DOHH2 (cell line): ENCODE measurements at regions not wholly inside any gene's neighbourhood (a gene's known extent, or its start where the extent isn't known, plus 50 kb on each side); places are given as distances from the start of the nearest gene placed in this dataset.

Experiments used
- H3F3A ChIP-seq: fragments of 200-600 bp; sonication (generic), shearing (Covaris generic); 2 replicates; pipeline ENCODE4 v1.6.0; 2016; ENCODE audit warnings: antibody characterized with exemption, mild to moderate bottlenecking; ENCODE audit not compliant: control insufficient read depth, insufficient read depth
- H3K27ac ChIP-seq: fragments of 200-600 bp; sonication (generic); 2 replicates; pipeline ENCODE4 v1.5.1; 2014; ENCODE audit warnings: low read depth, mild to moderate bottlenecking, low read length, moderate library complexity
- H3K27me3 ChIP-seq: fragments of 200-600 bp; sonication (generic); 2 replicates; pipeline ENCODE4 v1.6.1; 2014; ENCODE audit warnings: mild to moderate bottlenecking, low read length, mixed read lengths; ENCODE audit not compliant: control insufficient read depth
- H3K36me3 ChIP-seq: fragments of 200-600 bp; sonication (generic); 2 replicates; pipeline ENCODE4 v1.6.1; 2014; ENCODE audit warnings: mild to moderate bottlenecking, low read length, moderate library complexity, mixed read lengths; ENCODE audit not compliant: control insufficient read depth
- H3K4me1 ChIP-seq: fragments of 200-600 bp; sonication (generic); 2 replicates; pipeline ENCODE4 v1.6.1; 2014; ENCODE audit warnings: mild to moderate bottlenecking, low read length, mixed read lengths; ENCODE audit not compliant: control insufficient read depth
- H3K4me2 ChIP-seq: fragments of 200-600 bp; sonication (generic); 2 replicates; pipeline ENCODE4 v1.6.0; 2014; ENCODE audit warnings: mild to moderate bottlenecking, low read length, moderate library complexity
- H3K4me3 ChIP-seq: fragments of 200-600 bp; sonication (generic); 2 replicates; pipeline ENCODE4 v1.5.1; 2014; ENCODE audit warnings: mild to moderate bottlenecking, low read length, mixed read lengths
- H3K79me2 ChIP-seq: fragments of 200-600 bp; sonication (generic); 2 replicates; pipeline ENCODE4 v1.6.1; 2014; ENCODE audit warnings: mild to moderate bottlenecking, low read length, mixed read lengths; ENCODE audit not compliant: control insufficient read depth
- H3K9me2 ChIP-seq: fragments of 200-600 bp; sonication (generic); replicated peaks from 2 replicates; pipeline ENCODE4 v1.6.1; 2014; ENCODE audit warnings: mild to moderate bottlenecking, low read length, mixed read lengths; ENCODE audit not compliant: control insufficient read depth
- H3K9me3 ChIP-seq: fragments of 200-600 bp; sonication (generic); 2 replicates; pipeline ENCODE4 v1.6.1; 2014; ENCODE audit warnings: antibody characterized with exemption, low read length, mixed read lengths; ENCODE audit not compliant: control insufficient read depth, insufficient read depth
- H4K20me1 ChIP-seq: fragments of 200-600 bp; sonication (generic); 2 replicates; pipeline ENCODE4 v1.6.0; 2014; ENCODE audit warnings: low read depth, mild to moderate bottlenecking, antibody characterized with exemption, low read length, moderate library complexity; ENCODE audit not compliant: control insufficient read depth, insufficient read depth
- EZH2phosphoT487 ChIP-seq: fragments of 200-600 bp; sonication (generic); IDR thresholded peaks from 2 replicates; pipeline ENCODE4 v1.6.1; 2017; ENCODE audit warnings: borderline replicate concordance, mild to moderate bottlenecking, antibody characterized with exemption, low read length, moderate library complexity, mixed read lengths
- TF ChIP-seq, protein P1 (sequence below): fragments of 200-600 bp; sonication (generic); IDR thresholded peaks from one replicate; pipeline ENCODE4 v1.5.1; 2014; ENCODE audit warnings: antibody characterized with exemption, mild to moderate bottlenecking, low read depth, low read length; ENCODE audit not compliant: poor library complexity, severe bottlenecking

DNA sequence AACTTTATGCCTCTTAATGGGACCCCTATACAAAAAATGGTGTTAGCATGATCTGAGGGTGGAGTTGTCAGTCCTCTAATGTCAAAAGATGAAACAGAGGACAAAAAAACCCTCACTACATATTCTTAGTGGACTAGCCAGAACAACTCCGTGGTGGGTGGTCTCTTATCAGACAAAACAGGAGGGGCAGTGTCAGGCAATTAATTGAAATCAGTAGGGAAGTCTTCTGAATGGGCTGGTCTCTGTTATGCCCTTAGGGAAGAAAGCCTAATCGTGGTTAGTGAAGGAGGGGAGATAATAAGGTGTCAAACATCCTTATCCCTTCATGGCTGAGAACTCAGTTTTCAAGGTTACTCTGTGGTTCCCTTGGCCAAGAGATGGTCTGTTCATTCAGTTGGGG, 909.4 kb downstream of the GRID1 start:
- Histone ChIP-seq H3K9me3 (no peaks in the 10 kb centered on the region), H3K79me2 (no peaks in the 10 kb centered on the region), H3K36me3 (no peaks in the 10 kb centered on the region), H3K27ac (no peak overlapping the region), H4K20me1 (no peaks in the 10 kb centered on the region), H3K9me2 (no peaks in the 10 kb centered on the region), H3K4me1 (no peaks in the 10 kb centered on the region), H3K4me2 (no peak overlapping the region), H3K27me3 (no peaks in the 10 kb centered on the region), H3K4me3 (no peak overlapping the region), H3F3A (no peaks in the 10 kb centered on the region)
- TF ChIP-seq, protein P1, sequence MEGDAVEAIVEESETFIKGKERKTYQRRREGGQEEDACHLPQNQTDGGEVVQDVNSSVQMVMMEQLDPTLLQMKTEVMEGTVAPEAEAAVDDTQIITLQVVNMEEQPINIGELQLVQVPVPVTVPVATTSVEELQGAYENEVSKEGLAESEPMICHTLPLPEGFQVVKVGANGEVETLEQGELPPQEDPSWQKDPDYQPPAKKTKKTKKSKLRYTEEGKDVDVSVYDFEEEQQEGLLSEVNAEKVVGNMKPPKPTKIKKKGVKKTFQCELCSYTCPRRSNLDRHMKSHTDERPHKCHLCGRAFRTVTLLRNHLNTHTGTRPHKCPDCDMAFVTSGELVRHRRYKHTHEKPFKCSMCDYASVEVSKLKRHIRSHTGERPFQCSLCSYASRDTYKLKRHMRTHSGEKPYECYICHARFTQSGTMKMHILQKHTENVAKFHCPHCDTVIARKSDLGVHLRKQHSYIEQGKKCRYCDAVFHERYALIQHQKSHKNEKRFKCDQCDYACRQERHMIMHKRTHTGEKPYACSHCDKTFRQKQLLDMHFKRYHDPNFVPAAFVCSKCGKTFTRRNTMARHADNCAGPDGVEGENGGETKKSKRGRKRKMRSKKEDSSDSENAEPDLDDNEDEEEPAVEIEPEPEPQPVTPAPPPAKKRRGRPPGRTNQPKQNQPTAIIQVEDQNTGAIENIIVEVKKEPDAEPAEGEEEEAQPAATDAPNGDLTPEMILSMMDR: no peak
- TF ChIP-seq EZH2phosphoT487: no peak

DNA sequence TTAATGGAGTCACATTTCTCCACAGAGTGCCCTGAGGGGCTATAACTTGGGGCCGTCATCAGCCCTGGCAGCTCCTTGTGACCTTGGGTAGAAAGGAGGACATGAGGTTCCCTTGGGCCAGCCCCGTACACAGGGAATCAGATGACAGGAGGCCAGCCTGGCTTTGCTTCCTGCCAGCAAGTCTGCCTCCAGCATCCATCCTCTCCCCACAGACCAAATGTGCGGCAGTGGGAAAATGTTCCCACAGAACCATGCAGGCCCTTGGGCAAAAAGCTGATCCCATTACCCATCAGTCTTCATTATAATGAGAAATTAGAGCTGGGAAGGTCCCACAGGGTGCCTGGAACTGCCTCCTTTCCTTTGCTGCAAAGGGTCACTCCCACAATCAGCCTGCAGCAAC, 908.3 kb downstream of the GRID1 start:
- H3K79me2 ChIP-seq: no peaks in the 10 kb centered on the region
- H4K20me1 ChIP-seq: no peaks in the 10 kb centered on the region
- H3K36me3 ChIP-seq: no peaks in the 10 kb centered on the region
- H3K27ac ChIP-seq: no peak overlapping the region
- no peak for TF ChIP-seq EZH2phosphoT487
- TF ChIP-seq, protein P1: no peak
- H3K4me2 ChIP-seq: no peak overlapping the region
- H3K9me3 ChIP-seq: no peaks in the 10 kb centered on the region
- H3F3A ChIP-seq: no peaks in the 10 kb centered on the region
- H3K4me1 ChIP-seq: no peaks in the 10 kb centered on the region
- no peak overlapping the region for H3K4me3 ChIP-seq
- no peaks in the 10 kb centered on the region for H3K27me3 ChIP-seq
- no peaks in the 10 kb centered on the region for H3K9me2 ChIP-seq

DNA sequence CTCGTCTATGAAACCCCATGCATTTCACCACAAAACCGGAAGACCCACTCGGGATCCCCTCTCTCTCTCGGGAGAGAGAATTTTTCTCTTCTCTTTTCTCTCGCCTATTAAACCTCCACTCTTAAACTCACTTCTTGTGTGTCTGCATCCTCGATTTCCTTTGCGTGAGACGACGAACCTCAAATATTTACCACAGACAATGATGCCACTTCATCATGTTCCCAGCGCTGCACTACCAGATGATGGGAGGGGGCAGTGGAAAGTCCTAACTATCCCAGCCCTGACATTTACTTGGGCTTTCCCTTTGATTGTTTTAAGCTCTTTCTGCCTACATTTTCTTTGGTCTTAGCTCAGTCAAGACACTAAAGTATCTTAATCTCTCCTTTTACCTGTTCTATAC, 906.7 kb downstream of the GRID1 start:
- Histone ChIP-seq H3K4me1 (no peaks in the 10 kb centered on the region), H3K79me2 (no peaks in the 10 kb centered on the region), H3K27ac (no peak overlapping the region), H4K20me1 (no peaks in the 10 kb centered on the region), H3K27me3 (no peaks in the 10 kb centered on the region), H3F3A (no peaks in the 10 kb centered on the region), H3K9me3 (no peaks in the 10 kb centered on the region), H3K36me3 (no peaks in the 10 kb centered on the region), H3K4me3 (no peak overlapping the region), H3K9me2 (no peaks in the 10 kb centered on the region), H3K4me2 (no peak overlapping the region)
- TF ChIP-seq, protein P1: no peak
- no peak for TF ChIP-seq EZH2phosphoT487

DNA sequence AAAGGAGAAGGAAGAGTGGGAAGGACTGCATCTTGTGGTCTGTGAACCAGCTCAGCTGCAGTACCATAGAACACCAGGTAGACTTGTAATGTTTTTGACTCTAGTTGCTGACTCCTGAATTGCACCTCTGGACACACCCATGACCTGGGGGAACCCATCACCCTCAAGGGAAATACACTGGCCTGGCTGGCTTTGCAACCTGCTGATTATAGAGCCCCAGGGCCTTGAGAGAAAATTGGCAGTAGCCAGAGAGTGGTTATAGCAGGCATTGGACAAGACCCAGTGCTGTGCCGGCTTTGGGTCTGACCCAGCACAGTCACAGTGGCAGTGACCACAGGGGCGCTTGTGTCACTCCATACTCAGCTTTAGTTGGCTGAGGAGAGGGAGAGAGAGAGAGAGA, 902.3 kb downstream of the GRID1 start:
- H3K36me3 ChIP-seq: no peaks in the 10 kb centered on the region
- H3K27ac ChIP-seq: no peak overlapping the region
- no peak for TF ChIP-seq EZH2phosphoT487
- TF ChIP-seq, protein P1: no peak

More for the DNA sequence above, 902.3 kb downstream of the GRID1 start:
- Histone ChIP-seq H3K9me2 (no peaks in the 10 kb centered on the region; the same call in 1 of the 2 replicates), H3K79me2 (no peaks in the 10 kb centered on the region), H4K20me1 (no peaks in the 10 kb centered on the region), H3K27me3 (no peaks in the 10 kb centered on the region), H3F3A (no peaks in the 10 kb centered on the region), H3K4me3 (no peak overlapping the region), H3K9me3 (no peaks in the 10 kb centered on the region), H3K4me1 (no peaks in the 10 kb centered on the region), H3K4me2 (no peak overlapping the region)
